Astrocyte (in vitro differentiated cells and primary cell): ENCODE measurements at regions not wholly inside any gene's neighbourhood (a gene's known extent, or its start where the extent isn't known, plus 50 kb on each side); places are given as distances from the start of the nearest gene placed in this dataset.

Experiments used
- DNase-seq: peaks from one replicate; pipeline ENCODE4 v3.0.0-alpha.2; 2010; ENCODE audit warnings: low read depth
- FAIRE-seq: peaks from 2 replicates; lab custom pipeline; 2011; peaks lifted over from hg19 to GRCh38; lab: Jason Lieb, UNC
- H2AFZ ChIP-seq: 2 replicates; pipeline ENCODE4 v1.6.0; 2012; ENCODE audit warnings: low read depth, low read length, inconsistent platforms
- H3K27ac ChIP-seq: 2 replicates; pipeline ENCODE4 v1.5.1; 2011; ENCODE audit warnings: low read depth, low read length, inconsistent platforms
- H3K27me3 ChIP-seq: 2 replicates; pipeline ENCODE4 v1.6.0; 2011; ENCODE audit warnings: low read length, inconsistent platforms; ENCODE audit not compliant: insufficient read depth
- H3K36me3 ChIP-seq: 2 replicates; pipeline ENCODE4 v1.5.1; 2011; ENCODE audit warnings: low read length, inconsistent platforms; ENCODE audit not compliant: insufficient read depth
- H3K4me1 ChIP-seq: 2 replicates; pipeline ENCODE4 v1.5.1; 2011; ENCODE audit warnings: low read length, inconsistent platforms; ENCODE audit not compliant: insufficient read depth
- H3K4me2 ChIP-seq: 2 replicates; pipeline ENCODE4 v1.6.0; 2012; ENCODE audit warnings: low read length, inconsistent platforms
- H3K4me3 ChIP-seq: 2 replicates; pipeline ENCODE4 v1.5.1; 2011; ENCODE audit warnings: low read depth, mild to moderate bottlenecking, low read length, inconsistent platforms; ENCODE audit not compliant: insufficient read depth
- H3K79me2 ChIP-seq: 2 replicates; pipeline ENCODE4 v1.6.0; 2012; ENCODE audit warnings: mild to moderate bottlenecking, low read length, inconsistent platforms; ENCODE audit not compliant: insufficient read depth
- H3K9ac ChIP-seq: 2 replicates; pipeline ENCODE4 v1.6.0; 2012; ENCODE audit warnings: mild to moderate bottlenecking, low read length, inconsistent platforms
- H3K9me3 ChIP-seq: 2 replicates; pipeline ENCODE4 v1.5.1; 2012; ENCODE audit warnings: low read depth, mild to moderate bottlenecking, low read length, inconsistent platforms; ENCODE audit not compliant: insufficient read depth
- H4K20me1 ChIP-seq: 2 replicates; pipeline ENCODE4 v1.6.0; 2012; ENCODE audit warnings: low read length, inconsistent platforms; ENCODE audit not compliant: insufficient read depth
- H3K27ac Mint-ChIP-seq: one replicate; pipeline ENCODE4 v1.8.0; 2021; ENCODE audit warnings: mild to moderate bottlenecking, mixed read lengths; ENCODE audit not compliant: unreplicated experiment
- H3K27me3 Mint-ChIP-seq: one replicate; pipeline ENCODE4 v1.8.0; 2021; ENCODE audit warnings: low read depth, mixed read lengths; ENCODE audit not compliant: unreplicated experiment
- H3K36me3 Mint-ChIP-seq: one replicate; pipeline ENCODE4 v1.8.0; 2021; ENCODE audit warnings: low read depth, mixed read lengths; ENCODE audit not compliant: unreplicated experiment
- H3K4me1 Mint-ChIP-seq: one replicate; pipeline ENCODE4 v1.8.0; 2021; ENCODE audit warnings: low read depth, mixed read lengths; ENCODE audit not compliant: unreplicated experiment
- H3K4me3 Mint-ChIP-seq: one replicate; pipeline ENCODE4 v1.8.0; 2021; ENCODE audit warnings: mild to moderate bottlenecking, moderate library complexity, mixed read lengths; ENCODE audit not compliant: unreplicated experiment
- H3K9me3 Mint-ChIP-seq: one replicate; pipeline ENCODE4 v1.8.0; 2021; ENCODE audit warnings: mild to moderate bottlenecking, mixed read lengths; ENCODE audit not compliant: unreplicated experiment
- CTCF ChIP-seq: IDR thresholded peaks from 2 replicates; pipeline ENCODE4 v1.5.1; 2011; ENCODE audit warnings: low read depth, mild to moderate bottlenecking, inconsistent platforms, low read length, moderate library complexity; ENCODE audit not compliant: insufficient read depth
- EZH2 ChIP-seq: IDR thresholded peaks from 2 replicates; pipeline ENCODE4 v1.6.1; 2012; ENCODE audit warnings: mild to moderate bottlenecking, low read length, inconsistent platforms; ENCODE audit not compliant: insufficient read depth

GRCh38 chr1:195608883-195609282, 999.4 kb downstream of the KCNT2 start:
- H3K27me3 Mint-ChIP-seq = no peaks in the 10 kb centered on the region

DNA sequence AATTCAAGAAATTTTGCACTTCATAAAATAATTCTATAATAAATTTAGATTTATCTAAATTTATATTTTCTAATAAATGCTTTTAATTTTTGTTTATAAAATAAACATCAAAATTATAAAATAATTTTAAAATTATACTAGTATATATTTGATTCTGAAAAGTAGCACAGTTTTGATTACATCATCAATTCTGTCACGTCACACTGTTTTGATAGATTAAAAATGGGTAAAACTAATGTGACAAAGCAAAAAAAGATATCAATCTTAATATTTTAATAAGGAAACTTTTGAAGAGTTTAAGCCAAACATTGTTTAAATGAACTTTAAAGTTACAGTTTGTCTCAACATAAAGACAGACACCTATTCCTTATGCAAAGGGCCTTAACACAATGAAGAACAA, 1001.8 kb downstream of the KCNT2 start:
- no peak overlapping the region for H3K27ac ChIP-seq
- H3K4me1 ChIP-seq = no peaks in the 10 kb centered on the region
- no peak for FAIRE-seq
- no peak overlapping the region for H2AFZ ChIP-seq
- H3K9me3 ChIP-seq = no peaks in the 10 kb centered on the region
- H3K4me1 Mint-ChIP-seq = peaks cover 1% of the 10 kb centered on the region
- no peak overlapping the region for H3K4me3 Mint-ChIP-seq
- H3K79me2 ChIP-seq = no peaks in the 10 kb centered on the region
- no peaks in the 10 kb centered on the region for H3K9me3 Mint-ChIP-seq
- no peaks in the 10 kb centered on the region for H3K27me3 Mint-ChIP-seq
- H4K20me1 ChIP-seq = no peaks in the 10 kb centered on the region
- H3K36me3 Mint-ChIP-seq = no peaks in the 10 kb centered on the region
- DNase-seq = no peak
- H3K4me3 ChIP-seq = no peak overlapping the region
- no peak overlapping the region for H3K27ac Mint-ChIP-seq
- H3K9ac ChIP-seq = no peak overlapping the region
- peaks cover 2% of the 10 kb centered on the region for H3K36me3 ChIP-seq
- TF ChIP-seq CTCF (no peak), EZH2 (no peak)
- H3K4me2 ChIP-seq = no peak overlapping the region
- H3K27me3 ChIP-seq = no peaks in the 10 kb centered on the region

More at GRCh38 chr1:195608883-195609282, 999.4 kb downstream of the KCNT2 start:
- Mint-ChIP-seq H3K36me3 (no peaks in the 10 kb centered on the region), H3K9me3 (no peaks in the 10 kb centered on the region), H3K4me3 (no peak overlapping the region), H3K4me1 (peaks cover 1% of the 10 kb centered on the region), H3K27ac (no peak overlapping the region)
- no peak overlapping the region for H3K4me2 ChIP-seq
- H3K4me3 ChIP-seq = no peak overlapping the region
- FAIRE-seq (no peak), DNase-seq (no peak)
- H3K27ac ChIP-seq = no peak overlapping the region
- H3K9ac ChIP-seq = no peak overlapping the region
- H3K4me1 ChIP-seq = no peaks in the 10 kb centered on the region
- no peaks in the 10 kb centered on the region for H4K20me1 ChIP-seq
- H2AFZ ChIP-seq = no peak overlapping the region
- no peaks in the 10 kb centered on the region for H3K9me3 ChIP-seq
- no peaks in the 10 kb centered on the region for H3K79me2 ChIP-seq
- H3K27me3 ChIP-seq = no peaks in the 10 kb centered on the region
- H3K36me3 ChIP-seq = peaks cover 2% of the 10 kb centered on the region
- TF ChIP-seq EZH2 (no peak), CTCF (peak; percentile 28)

DNA sequence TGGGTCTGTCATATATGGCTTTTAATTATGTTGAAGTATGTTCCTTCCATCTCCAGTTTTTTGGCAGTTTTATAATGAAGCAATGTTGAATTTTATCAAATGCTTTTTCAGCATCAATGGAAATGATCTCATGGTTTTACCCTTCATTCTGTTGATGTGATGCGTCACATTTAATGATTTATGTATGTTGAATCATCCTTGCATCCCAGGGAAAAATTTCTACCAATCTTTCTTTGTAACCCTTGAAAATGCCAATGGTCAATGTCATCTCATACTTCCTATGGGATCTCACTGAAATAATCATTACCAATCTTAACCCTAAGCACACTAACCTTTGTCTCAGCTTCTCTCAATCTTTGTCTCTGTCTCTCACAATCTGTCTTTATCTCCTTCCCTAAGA, 1004.0 kb downstream of the KCNT2 start:
- Histone ChIP-seq H3K4me2 (peak overlapping the region; percentile 29), H3K36me3 (peaks cover 2% of the 10 kb centered on the region), H3K27ac (peak overlapping the region; percentile 84), H4K20me1 (no peaks in the 10 kb centered on the region), H3K9ac (peak overlapping the region; percentile 53), H3K4me1 (no peaks in the 10 kb centered on the region), H2AFZ (no peak overlapping the region), H3K79me2 (no peaks in the 10 kb centered on the region), H3K27me3 (no peaks in the 10 kb centered on the region), H3K4me3 (no peak overlapping the region), H3K9me3 (no peaks in the 10 kb centered on the region)
- Mint-ChIP-seq H3K36me3 (no peaks in the 10 kb centered on the region), H3K9me3 (no peaks in the 10 kb centered on the region), H3K4me1 (peaks cover 1% of the 10 kb centered on the region), H3K4me3 (no peak overlapping the region), H3K27ac (no peak overlapping the region), H3K27me3 (no peaks in the 10 kb centered on the region)
- FAIRE-seq (peak; percentile 69), DNase-seq (peak; percentile 79)
- TF ChIP-seq CTCF = no peak
- TF ChIP-seq EZH2 = no peak
